IMR-90 (cell line): ENCODE measurements at regions not wholly inside any gene's neighbourhood (a gene's known extent, or its start where the extent isn't known, plus 50 kb on each side); places are given as distances from the start of the nearest gene placed in this dataset.

Source experiments
- ATAC-seq: fragments of 200-7000 bp; cut with Tn5 transposase; 2 replicates; pipeline ENCODE4 v1.9.1; 2020; ENCODE audit warnings: low read depth, mild to moderate bottlenecking, moderate library complexity
- BruUV-seq: library from RNA; stranded (reverse); fragments of 400-500 nt; replicated peaks from 2 replicates; lab custom pipeline; 2021; lab: Mats Ljungman, UMichigan
- CTCF ChIA-PET: fragments of 300-600 bp; formaldehyde crosslinking; extraction: SDS; loops from one replicate; lab custom pipeline; 2021; ENCODE audit warnings: antibody characterized with exemption; lab: Yijun Ruan, JAX
- POLR2A ChIA-PET: fragments of 300-600 bp; sonication (Branson Sonifier 250); formaldehyde crosslinking; loops from one replicate; lab custom pipeline; 2022; ENCODE audit warnings: antibody characterized with exemption; ENCODE audit not compliant: unreplicated experiment; lab: Charles Lee
- DNase-seq: peaks from one replicate; pipeline ENCODE4 v3.0.0; 2013
- H2AFZ ChIP-seq: replicated peaks from 2 replicates; pipeline ENCODE3; 2013; ENCODE audit warnings: low read length, mild to moderate bottlenecking; ENCODE audit not compliant: poor library complexity
- H2AK5ac ChIP-seq: 2 replicates; pipeline ENCODE4 v1.6.1; 2013; ENCODE audit warnings: low read depth, low read length, inconsistent platforms
- H2AK9ac ChIP-seq: replicated peaks from 2 replicates; pipeline ENCODE3; 2013; ENCODE audit warnings: mild to moderate bottlenecking, low read depth, low read length, moderate library complexity; ENCODE audit not compliant: poor library complexity
- H2BK120ac ChIP-seq: 2 replicates; pipeline ENCODE4 v1.6.1; 2013; ENCODE audit warnings: low read depth, low read length, inconsistent platforms
- H2BK15ac ChIP-seq: 3 replicates; pipeline ENCODE4 v1.6.1; 2013; ENCODE audit warnings: low read depth, low read length, inconsistent platforms
- H2BK20ac ChIP-seq: 2 replicates; pipeline ENCODE4 v1.6.1; 2013; ENCODE audit warnings: low read depth, mild to moderate bottlenecking, inconsistent platforms, low read length, moderate library complexity
- H2BK5ac ChIP-seq: 2 replicates; pipeline ENCODE4 v1.6.1; 2013; ENCODE audit warnings: mild to moderate bottlenecking, low read depth, low read length, inconsistent platforms; ENCODE audit not compliant: poor library complexity, severe bottlenecking
- H3K14ac ChIP-seq: replicated peaks from 2 replicates; pipeline ENCODE4 v1.6.1; 2013; ENCODE audit warnings: low read depth, low read length, inconsistent platforms
- H3K18ac ChIP-seq: 2 replicates; pipeline ENCODE4 v1.6.1; 2013; ENCODE audit warnings: low read depth, low read length, control low read depth
- H3K23ac ChIP-seq: 2 replicates; pipeline ENCODE4 v1.6.1; 2013; ENCODE audit warnings: low read depth, low read length, inconsistent platforms
- H3K27ac ChIP-seq: 2 replicates; pipeline ENCODE4 v1.5.1; 2013; ENCODE audit warnings: mild to moderate bottlenecking, control low read depth, low read length; ENCODE audit not compliant: insufficient read depth
- H3K27me3 ChIP-seq: 2 replicates; pipeline ENCODE4 v1.6.1; 2013; ENCODE audit warnings: low read length; ENCODE audit not compliant: control insufficient read depth, insufficient read depth
- H3K36me3 ChIP-seq: 2 replicates; pipeline ENCODE4 v1.6.1; 2013; ENCODE audit warnings: low read length, mixed read lengths; ENCODE audit not compliant: control insufficient read depth, insufficient read depth
- H3K4ac ChIP-seq: 2 replicates; pipeline ENCODE4 v1.6.1; 2013; ENCODE audit warnings: low read depth, low read length, inconsistent platforms
- H3K4me1 ChIP-seq: 2 replicates; pipeline ENCODE4 v1.6.1; 2013; ENCODE audit warnings: low read length, mixed read lengths; ENCODE audit not compliant: control insufficient read depth, insufficient read depth
- H3K4me2 ChIP-seq: 2 replicates; pipeline ENCODE4 v1.6.1; 2013; ENCODE audit warnings: low read depth, mild to moderate bottlenecking, control low read depth, low read length, moderate library complexity
- H3K4me3 ChIP-seq: 2 replicates; pipeline ENCODE4 v1.5.1; 2013; ENCODE audit warnings: low read depth, mild to moderate bottlenecking, control low read depth, low read length, moderate library complexity; ENCODE audit not compliant: insufficient read depth
- H3K56ac ChIP-seq: 2 replicates; pipeline ENCODE4 v1.6.1; 2013; ENCODE audit warnings: low read length, inconsistent platforms; ENCODE audit not compliant: insufficient read depth; ENCODE audit errors: extremely low read depth
- H3K79me1 ChIP-seq, 2 experiments: 2 replicates each; pipeline ENCODE4 v1.6.1; 2013; ENCODE audit warnings: low read length in 2 of 2, inconsistent platforms in 1 of 2, low read depth in 1 of 2
- H3K9ac ChIP-seq: 2 replicates; pipeline ENCODE4 v1.6.1; 2013; ENCODE audit warnings: low read depth, low read length, control low read depth
- H3K9me1 ChIP-seq: 2 replicates; pipeline ENCODE4 v1.6.1; 2013; ENCODE audit warnings: low read length, inconsistent platforms; ENCODE audit not compliant: insufficient read depth
- H3K9me3 ChIP-seq: 2 replicates; pipeline ENCODE4 v1.6.1; 2013; ENCODE audit warnings: low read length; ENCODE audit not compliant: control insufficient read depth, insufficient read depth
- H4K20me1 ChIP-seq: 2 replicates; pipeline ENCODE4 v1.6.1; 2013; ENCODE audit warnings: low read length, inconsistent platforms; ENCODE audit not compliant: insufficient read depth
- H4K5ac ChIP-seq: 2 replicates; pipeline ENCODE4 v1.6.1; 2013; ENCODE audit warnings: mild to moderate bottlenecking, low read depth, low read length, control low read depth
- H4K8ac ChIP-seq, 2 experiments: 2 replicates each; pipeline ENCODE4 v1.6.1; 2013; ENCODE audit warnings: low read depth in 2 of 2, low read length in 2 of 2, control low read depth in 1 of 2, inconsistent platforms in 1 of 2
- H4K91ac ChIP-seq: 2 replicates; pipeline ENCODE4 v1.6.1; 2013; ENCODE audit warnings: low read depth, low read length, inconsistent platforms; ENCODE audit not compliant: insufficient read depth
- BHLHE40 ChIP-seq: fragments of 150-350 bp; IDR thresholded peaks from 2 replicates; pipeline ENCODE4 v1.6.1; 2016; ENCODE audit warnings: mild to moderate bottlenecking, low read depth, low read length
- CHD1 ChIP-seq: IDR thresholded peaks from 2 replicates; pipeline ENCODE4 v1.6.1; 2012; ENCODE audit warnings: low read depth, low read length, improper control_type of control experiment
- FOS ChIP-seq: fragments of 150-350 bp; IDR thresholded peaks from 2 replicates; pipeline ENCODE4 v1.6.1; 2016; ENCODE audit warnings: low read depth, low read length
- MAFK ChIP-seq: IDR thresholded peaks from 2 replicates; pipeline ENCODE4 v1.6.1; 2012; ENCODE audit warnings: low read depth, low read length, improper control_type of control experiment
- MAZ ChIP-seq: IDR thresholded peaks from 2 replicates; pipeline ENCODE4 v1.6.1; 2012; ENCODE audit warnings: low read depth, mild to moderate bottlenecking, low read length, improper control_type of control experiment, moderate library complexity, borderline replicate concordance
- MXI1 ChIP-seq: IDR thresholded peaks from 2 replicates; pipeline ENCODE4 v1.6.1; 2012; ENCODE audit warnings: low read depth, mild to moderate bottlenecking, low read length, moderate library complexity, borderline replicate concordance
- NFE2L2 ChIP-seq: fragments of 150-350 bp; IDR thresholded peaks from 2 replicates; pipeline ENCODE4 v1.6.1; 2016; ENCODE audit warnings: low read depth, mild to moderate bottlenecking, low read length
- RCOR1 ChIP-seq: IDR thresholded peaks from 2 replicates; pipeline ENCODE4 v1.6.1; 2012; ENCODE audit warnings: mild to moderate bottlenecking, low read length, improper control_type of control experiment; ENCODE audit not compliant: insufficient replicate concordance
- RFX5 ChIP-seq: IDR thresholded peaks from 2 replicates; pipeline ENCODE4 v1.8.0; 2012; ENCODE audit warnings: low read depth, mild to moderate bottlenecking, low read length, moderate library complexity
- WGBS, 2 experiments: methylation state at CpG; one replicate each; pipeline versions ENCODE4 v1.1.5 to v1.1.7; 2013; ENCODE audit warnings: missing lambda C conversion rate in 2 of 2; ENCODE audit not compliant: insufficient read length in 1 of 2; ENCODE audit errors: extremely low coverage in 2 of 2; 5-methylcytosine and 5-hydroxymethylcytosine counted together
- dilution Hi-C: fragments of 300-500 bp; cut with HindIII; formaldehyde crosslinking; loops from one replicate; pipeline ENCODE4 v1.14.3; 2018; ENCODE audit warnings: low sequenced_read_pairs; ENCODE audit not compliant: unreplicated experiment
- in situ Hi-C: fragments of 300-500 bp; cut with MboI; formaldehyde crosslinking; loops from 3 replicates; pipeline ENCODE4 v1.14.3; 2019; ENCODE audit warnings: low sequenced_read_pairs, inconsistent platforms, mixed read lengths
- intact Hi-C: fragments of 100-400 bp; cut with micrococcal nuclease; formaldehyde crosslinking; loops from 2 replicates; pipeline ENCODE4 v1.10.0; 2022
- TF ChIP-seq, protein P1 (sequence below): fragments of 150-350 bp; IDR thresholded peaks from 2 replicates; pipeline ENCODE4 v1.6.1; 2016; ENCODE audit warnings: low read depth, mild to moderate bottlenecking, low read length, moderate library complexity, borderline replicate concordance
- TF ChIP-seq, protein P2 (sequence below): conservative IDR thresholded peaks from 2 replicates; pipeline ENCODE4 v1.5.1; 2012; ENCODE audit warnings: mild to moderate bottlenecking, low read depth, low read length, improper control_type of control experiment

DNA sequence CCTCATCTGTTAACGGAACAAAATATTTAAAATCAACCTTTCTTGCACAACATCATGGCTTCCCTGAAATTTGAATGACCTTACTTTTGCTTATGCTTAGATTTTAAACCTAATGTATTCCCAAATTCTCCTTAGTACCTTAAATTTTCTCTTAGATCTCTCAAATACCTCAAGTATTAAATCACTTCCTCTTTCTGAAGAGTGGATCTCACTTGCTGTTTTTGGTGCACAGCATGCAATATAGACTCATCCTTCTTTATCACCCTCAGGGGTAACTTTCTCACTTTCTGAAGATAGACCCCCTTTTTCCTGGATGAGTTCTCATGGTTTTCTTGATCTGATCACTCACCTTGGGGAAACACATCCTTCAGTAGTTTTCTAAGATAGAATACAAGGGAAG is 871.7 kb downstream of the DACH1 start:
- H2AFZ ChIP-seq, result no peak overlapping the region
- H2BK15ac ChIP-seq, result no peak overlapping the region
- dilution Hi-C loops (no loop called here), intact Hi-C loops (no loop called here), in situ Hi-C loops (no loop called here)
- CTCF ChIA-PET, result no interaction called here
- no peak overlapping the region for H3K9ac ChIP-seq
- no peaks in the 10 kb centered on the region for H3K9me1 ChIP-seq
- no peak overlapping the region for H3K27ac ChIP-seq
- H4K20me1 ChIP-seq, result no peaks in the 10 kb centered on the region
- no peak overlapping the region for H2BK120ac ChIP-seq
- H2AK5ac ChIP-seq, result no peak overlapping the region
- no peak overlapping the region for H3K4me3 ChIP-seq
- ATAC-seq, result no peak
- H2AK9ac ChIP-seq, result no peak overlapping the region
- H3K79me1 ChIP-seq, result no peaks in the 10 kb centered on the region
- no peak overlapping the region for H3K14ac ChIP-seq
- no peak overlapping the region for H3K56ac ChIP-seq
- no peak overlapping the region for H3K23ac ChIP-seq
- POLR2A ChIA-PET, result no interaction called here
- WGBS, 2 experiments, result no CpG with 5 or more reads among the region's 1 CpG
- no peak overlapping the region for H4K8ac ChIP-seq
- no peak overlapping the region for H4K5ac ChIP-seq
- no peak overlapping the region for H3K18ac ChIP-seq
- TF ChIP-seq, protein P1, sequence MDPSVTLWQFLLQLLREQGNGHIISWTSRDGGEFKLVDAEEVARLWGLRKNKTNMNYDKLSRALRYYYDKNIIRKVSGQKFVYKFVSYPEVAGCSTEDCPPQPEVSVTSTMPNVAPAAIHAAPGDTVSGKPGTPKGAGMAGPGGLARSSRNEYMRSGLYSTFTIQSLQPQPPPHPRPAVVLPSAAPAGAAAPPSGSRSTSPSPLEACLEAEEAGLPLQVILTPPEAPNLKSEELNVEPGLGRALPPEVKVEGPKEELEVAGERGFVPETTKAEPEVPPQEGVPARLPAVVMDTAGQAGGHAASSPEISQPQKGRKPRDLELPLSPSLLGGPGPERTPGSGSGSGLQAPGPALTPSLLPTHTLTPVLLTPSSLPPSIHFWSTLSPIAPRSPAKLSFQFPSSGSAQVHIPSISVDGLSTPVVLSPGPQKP, result no peak
- TF ChIP-seq NFE2L2 (no peak), CHD1 (no peak), RCOR1 (no peak), BHLHE40 (no peak), RFX5 (no peak), FOS (no peak), MAZ (no peak), MXI1 (no peak), MAFK (no peak)
- TF ChIP-seq, protein P2, sequence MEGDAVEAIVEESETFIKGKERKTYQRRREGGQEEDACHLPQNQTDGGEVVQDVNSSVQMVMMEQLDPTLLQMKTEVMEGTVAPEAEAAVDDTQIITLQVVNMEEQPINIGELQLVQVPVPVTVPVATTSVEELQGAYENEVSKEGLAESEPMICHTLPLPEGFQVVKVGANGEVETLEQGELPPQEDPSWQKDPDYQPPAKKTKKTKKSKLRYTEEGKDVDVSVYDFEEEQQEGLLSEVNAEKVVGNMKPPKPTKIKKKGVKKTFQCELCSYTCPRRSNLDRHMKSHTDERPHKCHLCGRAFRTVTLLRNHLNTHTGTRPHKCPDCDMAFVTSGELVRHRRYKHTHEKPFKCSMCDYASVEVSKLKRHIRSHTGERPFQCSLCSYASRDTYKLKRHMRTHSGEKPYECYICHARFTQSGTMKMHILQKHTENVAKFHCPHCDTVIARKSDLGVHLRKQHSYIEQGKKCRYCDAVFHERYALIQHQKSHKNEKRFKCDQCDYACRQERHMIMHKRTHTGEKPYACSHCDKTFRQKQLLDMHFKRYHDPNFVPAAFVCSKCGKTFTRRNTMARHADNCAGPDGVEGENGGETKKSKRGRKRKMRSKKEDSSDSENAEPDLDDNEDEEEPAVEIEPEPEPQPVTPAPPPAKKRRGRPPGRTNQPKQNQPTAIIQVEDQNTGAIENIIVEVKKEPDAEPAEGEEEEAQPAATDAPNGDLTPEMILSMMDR, result no peak
- no peak overlapping the region for H3K4me2 ChIP-seq
- no peak overlapping the region for H3K4ac ChIP-seq
- no peaks in the 10 kb centered on the region for H3K27me3 ChIP-seq
- no peaks in the 10 kb centered on the region for H3K4me1 ChIP-seq
- no TSS peak for BruUV-seq
- no peaks in the 10 kb centered on the region for H3K36me3 ChIP-seq
- H4K91ac ChIP-seq, result no peak overlapping the region
- H2BK20ac ChIP-seq, result no peak overlapping the region
- H2BK5ac ChIP-seq, result no peak overlapping the region
- H3K9me3 ChIP-seq, result no peaks in the 10 kb centered on the region
- no peak for DNase-seq
